ENCODE measurements at regions not wholly inside any gene's neighbourhood (a gene's known extent, or its start where the extent isn't known, plus 50 kb on each side); places are given as distances from the start of the nearest gene placed in this dataset.

GRCh38 chr3:3714572-3714971 is 84.7 kb upstream of the LRRN1 start:
- Histone ChIP-seq H3K27me3 (ENCODE audit: control insufficient read depth in 1 of 2, insufficient read depth in 2 of 2, low read length in 2 of 2) (no peaks in the 10 kb centered on the region), H3K4me1 (ENCODE audit: control insufficient read depth in 2 of 2, insufficient read depth in 2 of 2, low read length in 1 of 2) (no peaks in the 10 kb centered on the region), H3K27ac (ENCODE audit: low read depth in 2 of 2, low read length in 1 of 2) (no peak overlapping the region), H3K9me3 (ENCODE audit: control insufficient read depth in 2 of 2, insufficient read depth in 1 of 2, low read depth in 1 of 2, low read length in 1 of 2) (no peaks in the 10 kb centered on the region), H3K4me3 (ENCODE audit: low read depth in 1 of 2, low read length in 2 of 2) (no peak overlapping the region), H3K36me3 (ENCODE audit: control insufficient read depth in 2 of 2, insufficient read depth in 2 of 2, low read length in 1 of 2) (no peaks in the 10 kb centered on the region)

- Histone ChIP-seq H3K36me3 (ENCODE audit: control insufficient read depth in 2 of 2, insufficient read depth in 2 of 2, low read length in 1 of 2) (no peaks in the 10 kb centered on the region), H3K9me3 (ENCODE audit: control insufficient read depth in 2 of 2, insufficient read depth in 1 of 2, low read depth in 1 of 2, low read length in 1 of 2) (no peaks in the 10 kb centered on the region), H3K27me3 (ENCODE audit: control insufficient read depth in 1 of 2, insufficient read depth in 2 of 2, low read length in 2 of 2) (no peaks in the 10 kb centered on the region), H3K4me3 (ENCODE audit: low read depth in 1 of 2, low read length in 2 of 2) (no peak overlapping the region), H3K4me1 (ENCODE audit: control insufficient read depth in 2 of 2, insufficient read depth in 2 of 2, low read length in 1 of 2) (no peaks in the 10 kb centered on the region), H3K27ac (ENCODE audit: low read depth in 2 of 2, low read length in 1 of 2) (no peak overlapping the region)
- 59 to 72% methylated on average over 6 of the region's 6 CpGs for WGBS, 2 donors
Observed at GRCh38 chr3:3712971-3713370, 86.3 kb upstream of the LRRN1 start.

GRCh38 chr3:3708769-3709115 is 90.5 kb upstream of the LRRN1 start:
- no peaks in the 10 kb centered on the region for H3K27me3 ChIP-seq (ENCODE audit: control insufficient read depth in 1 of 2, insufficient read depth in 2 of 2, low read length in 2 of 2)
- H3K27ac ChIP-seq (ENCODE audit: low read depth in 2 of 2, low read length in 1 of 2) = no peak overlapping the region
- no peaks in the 10 kb centered on the region for H3K9me3 ChIP-seq (ENCODE audit: control insufficient read depth in 2 of 2, insufficient read depth in 1 of 2, low read depth in 1 of 2, low read length in 1 of 2)
- H3K4me1 ChIP-seq (ENCODE audit: control insufficient read depth in 2 of 2, insufficient read depth in 2 of 2, low read length in 1 of 2) = no peaks in the 10 kb centered on the region
- H3K36me3 ChIP-seq (ENCODE audit: control insufficient read depth in 2 of 2, insufficient read depth in 2 of 2, low read length in 1 of 2) = no peaks in the 10 kb centered on the region
- H3K4me3 ChIP-seq (ENCODE audit: low read depth in 1 of 2, low read length in 2 of 2) = no peak overlapping the region

GRCh38 chr3:3707858-3708768 is 91.1 kb upstream of the LRRN1 start:
- H3K27ac ChIP-seq (ENCODE audit: low read depth in 2 of 2, low read length in 1 of 2) = no peak overlapping the region
- no peaks in the 10 kb centered on the region for H3K27me3 ChIP-seq (ENCODE audit: control insufficient read depth in 1 of 2, insufficient read depth in 2 of 2, low read length in 2 of 2)
- H3K9me3 ChIP-seq (ENCODE audit: control insufficient read depth in 2 of 2, insufficient read depth in 1 of 2, low read depth in 1 of 2, low read length in 1 of 2) = no peaks in the 10 kb centered on the region
- no peaks in the 10 kb centered on the region for H3K4me1 ChIP-seq (ENCODE audit: control insufficient read depth in 2 of 2, insufficient read depth in 2 of 2, low read length in 1 of 2)
- WGBS, 2 donors = 63 to 73% methylated on average over 6 of the region's 6 CpGs
- H3K4me3 ChIP-seq (ENCODE audit: low read depth in 1 of 2, low read length in 2 of 2) = no peak overlapping the region
- H3K36me3 ChIP-seq (ENCODE audit: control insufficient read depth in 2 of 2, insufficient read depth in 2 of 2, low read length in 1 of 2) = no peaks in the 10 kb centered on the region

- no peaks in the 10 kb centered on the region for H3K27me3 ChIP-seq (ENCODE audit: control insufficient read depth in 1 of 2, insufficient read depth in 2 of 2, low read length in 2 of 2)
- no peaks in the 10 kb centered on the region for H3K9me3 ChIP-seq (ENCODE audit: control insufficient read depth in 2 of 2, insufficient read depth in 1 of 2, low read depth in 1 of 2, low read length in 1 of 2)
- H3K36me3 ChIP-seq (ENCODE audit: control insufficient read depth in 2 of 2, insufficient read depth in 2 of 2, low read length in 1 of 2) = no peaks in the 10 kb centered on the region
- H3K4me1 ChIP-seq (ENCODE audit: control insufficient read depth in 2 of 2, insufficient read depth in 2 of 2, low read length in 1 of 2) = no peaks in the 10 kb centered on the region
- no peak overlapping the region for H3K27ac ChIP-seq (ENCODE audit: low read depth in 2 of 2, low read length in 1 of 2)
- no peak overlapping the region for H3K4me3 ChIP-seq (ENCODE audit: low read depth in 1 of 2, low read length in 2 of 2)
- 38 to 39% methylated on average over 6 of the region's 6 CpGs for whole genome bisulfite sequencing, 2 donors
Observed at GRCh38 chr3:3705090-3705775, 94.0 kb upstream of the LRRN1 start.

- H3K27ac ChIP-seq (ENCODE audit: low read depth in 2 of 2, low read length in 1 of 2) = no peak overlapping the region
- no peaks in the 10 kb centered on the region for H3K4me1 ChIP-seq (ENCODE audit: control insufficient read depth in 2 of 2, insufficient read depth in 2 of 2, low read length in 1 of 2)
- H3K27me3 ChIP-seq (ENCODE audit: control insufficient read depth in 1 of 2, insufficient read depth in 2 of 2, low read length in 2 of 2) = no peaks in the 10 kb centered on the region
- no peak overlapping the region for H3K4me3 ChIP-seq (ENCODE audit: low read depth in 1 of 2, low read length in 2 of 2)
- H3K9me3 ChIP-seq (ENCODE audit: control insufficient read depth in 2 of 2, insufficient read depth in 1 of 2, low read depth in 1 of 2, low read length in 1 of 2) = no peaks in the 10 kb centered on the region
- 85 to 86% methylated on average over 5 of the region's 5 CpGs for WGBS, 2 donors
- no peaks in the 10 kb centered on the region for H3K36me3 ChIP-seq (ENCODE audit: control insufficient read depth in 2 of 2, insufficient read depth in 2 of 2, low read length in 1 of 2)
Observed at GRCh38 chr3:3701949-3702348, 97.3 kb upstream of the LRRN1 start.

- Histone ChIP-seq H3K9me3 (ENCODE audit: control insufficient read depth in 2 of 2, insufficient read depth in 1 of 2, low read depth in 1 of 2, low read length in 1 of 2) (no peaks in the 10 kb centered on the region), H3K4me3 (ENCODE audit: low read depth in 1 of 2, low read length in 2 of 2) (no peak overlapping the region), H3K27me3 (ENCODE audit: control insufficient read depth in 1 of 2, insufficient read depth in 2 of 2, low read length in 2 of 2) (no peaks in the 10 kb centered on the region), H3K36me3 (ENCODE audit: control insufficient read depth in 2 of 2, insufficient read depth in 2 of 2, low read length in 1 of 2) (no peaks in the 10 kb centered on the region), H3K4me1 (ENCODE audit: control insufficient read depth in 2 of 2, insufficient read depth in 2 of 2, low read length in 1 of 2) (no peaks in the 10 kb centered on the region), H3K27ac (ENCODE audit: low read depth in 2 of 2, low read length in 1 of 2) (no peak overlapping the region)
- WGBS, 2 donors = 59 to 65% methylated on average over 7 of the region's 7 CpGs
Observed at GRCh38 chr3:3699816-3700633, 99.2 kb upstream of the LRRN1 start.

GRCh38 chr3:3699407-3699806 is 99.8 kb upstream of the LRRN1 start:
- WGBS, 2 donors = 68 to 83% methylated on average over 5 of the region's 5 CpGs
- H3K4me3 ChIP-seq (ENCODE audit: low read depth in 1 of 2, low read length in 2 of 2) = no peak overlapping the region
- H3K9me3 ChIP-seq (ENCODE audit: control insufficient read depth in 2 of 2, insufficient read depth in 1 of 2, low read depth in 1 of 2, low read length in 1 of 2) = no peaks in the 10 kb centered on the region
- no peaks in the 10 kb centered on the region for H3K4me1 ChIP-seq (ENCODE audit: control insufficient read depth in 2 of 2, insufficient read depth in 2 of 2, low read length in 1 of 2)
- no peak overlapping the region for H3K27ac ChIP-seq (ENCODE audit: low read depth in 2 of 2, low read length in 1 of 2)
- no peaks in the 10 kb centered on the region for H3K27me3 ChIP-seq (ENCODE audit: control insufficient read depth in 1 of 2, insufficient read depth in 2 of 2, low read length in 2 of 2)
- no peaks in the 10 kb centered on the region for H3K36me3 ChIP-seq (ENCODE audit: control insufficient read depth in 2 of 2, insufficient read depth in 2 of 2, low read length in 1 of 2)

GRCh38 chr3:3696345-3696744 is 102.9 kb upstream of the LRRN1 start:
- Histone ChIP-seq H3K27ac (ENCODE audit: low read depth in 2 of 2, low read length in 1 of 2) (no peak overlapping the region), H3K4me3 (ENCODE audit: low read depth in 1 of 2, low read length in 2 of 2) (no peak overlapping the region), H3K9me3 (ENCODE audit: control insufficient read depth in 2 of 2, insufficient read depth in 1 of 2, low read depth in 1 of 2, low read length in 1 of 2) (no peaks in the 10 kb centered on the region), H3K36me3 (ENCODE audit: control insufficient read depth in 2 of 2, insufficient read depth in 2 of 2, low read length in 1 of 2) (peaks cover 0 to 2% of the 10 kb centered on the region in 2 donors), H3K27me3 (ENCODE audit: control insufficient read depth in 1 of 2, insufficient read depth in 2 of 2, low read length in 2 of 2) (no peaks in the 10 kb centered on the region), H3K4me1 (ENCODE audit: control insufficient read depth in 2 of 2, insufficient read depth in 2 of 2, low read length in 1 of 2) (no peaks in the 10 kb centered on the region)
- WGBS, 2 donors = 45 to 52% methylated on average over 5 of the region's 5 CpGs

All from esophagus (tissue), 2 donors.